ENCODE measurements at regions not wholly inside any gene's neighbourhood (a gene's known extent, or its start where the extent isn't known, plus 50 kb on each side); places are given as distances from the start of the nearest gene placed in this dataset.

GRCh38 chr5:6806668-6807067 lies 93.4 kb downstream of the TENT4A start:
- H3K27me3 ChIP-seq (ENCODE audit: control insufficient read depth in 4 of 4, insufficient read depth in 4 of 4, low read length in 3 of 4), result no peaks in the 10 kb centered on the region
- no peak for DNase-seq (ENCODE audit: low spot score)
- H3K9me3 ChIP-seq (ENCODE audit: control insufficient read depth in 4 of 4, low read length in 3 of 4), result peaks cover 0 to 4% (median 1%) of the 10 kb centered on the region in 4 donors
- no peak overlapping the region for H3K9ac ChIP-seq (ENCODE audit: low read depth in 1 of 2, low read length in 2 of 2)
- no peaks in the 10 kb centered on the region for H3K36me3 ChIP-seq (ENCODE audit: control insufficient read depth in 4 of 4, insufficient read depth in 3 of 4, low read depth in 1 of 4, low read length in 3 of 4)
- 66% methylated on average over 2 of the region's 2 CpGs for WGBS
- no peak for TF ChIP-seq TAF1 (conservative IDR thresholded peaks at IDR 0.05)
- TF ChIP-seq RXRA (IDR thresholded peaks at IDR 0.05), result no peak
- no peak for TF ChIP-seq FOXA1 (IDR thresholded peaks at IDR 0.05)
- TF ChIP-seq REST (IDR thresholded peaks at IDR 0.05), result no peak
- TF ChIP-seq CTCF (IDR thresholded peaks at IDR 0.05; ENCODE audit: low read depth, low read length, missing input control), result no peak
- no peak for TF ChIP-seq HNF4G (IDR thresholded peaks at IDR 0.05)
- H3K4me3 ChIP-seq (ENCODE audit: low read depth in 1 of 3, low read length in 3 of 3), result no peak overlapping the region
- H3K4me1 ChIP-seq (ENCODE audit: control insufficient read depth in 4 of 4, insufficient read depth in 4 of 4, low read length in 3 of 4), result no peaks in the 10 kb centered on the region
- no peak overlapping the region for H3K27ac ChIP-seq (ENCODE audit: low read depth in 1 of 2, low read length in 2 of 2)

GRCh38 chr5:6808462-6808861 lies 95.2 kb downstream of the TENT4A start:
- TF ChIP-seq CTCF (IDR thresholded peaks at IDR 0.05; ENCODE audit: low read depth, low read length, missing input control) (no peak), SP1 (IDR thresholded peaks at IDR 0.05) (no peak), TAF1 (conservative IDR thresholded peaks at IDR 0.05) (no peak), YY1 (IDR thresholded peaks at IDR 0.05) (no peak), HNF4A (conservative IDR thresholded peaks at IDR 0.05) (no peak), NR2F2 (IDR thresholded peaks at IDR 0.05) (no peak), ZBTB33 (IDR thresholded peaks at IDR 0.05) (no peak), RXRA (IDR thresholded peaks at IDR 0.05) (no peak), ATF3 (IDR thresholded peaks at IDR 0.05) (no peak), JUND (IDR thresholded peaks at IDR 0.05) (no peak)
- Histone ChIP-seq H3K9ac (ENCODE audit: low read depth in 1 of 2, low read length in 2 of 2) (no peak overlapping the region), H3K27ac (ENCODE audit: low read depth in 1 of 2, low read length in 2 of 2) (no peak overlapping the region), H3K9me3 (ENCODE audit: control insufficient read depth in 4 of 4, low read length in 3 of 4) (peaks cover 0 to 4% (median 1%) of the 10 kb centered on the region in 4 donors), H3K4me1 (ENCODE audit: control insufficient read depth in 4 of 4, insufficient read depth in 4 of 4, low read length in 3 of 4) (peaks cover 0 to 6% (median 5%) of the 10 kb centered on the region in 4 donors), H3K27me3 (ENCODE audit: control insufficient read depth in 4 of 4, insufficient read depth in 4 of 4, low read length in 3 of 4) (no peaks in the 10 kb centered on the region), H3K36me3 (ENCODE audit: control insufficient read depth in 4 of 4, insufficient read depth in 3 of 4, low read depth in 1 of 4, low read length in 3 of 4) (no peaks in the 10 kb centered on the region), H3K4me3 (ENCODE audit: low read depth in 1 of 3, low read length in 3 of 3) (no peak overlapping the region)
- DNase-seq (ENCODE audit: low spot score), result no peak
- WGBS, result 83% methylated on average over 7 of the region's 7 CpGs

Data from liver (tissue), 8 donors.